ENCODE measurements at regions not wholly inside any gene's neighbourhood (a gene's known extent, or its start where the extent isn't known, plus 50 kb on each side); places are given as distances from the start of the nearest gene placed in this dataset.

GRCh38 chr12:91667694-91668093, 478.0 kb downstream of the BTG1 start:
- TF ChIP-seq CTCF (IDR thresholded peaks at IDR 0.05): no peak
- TF ChIP-seq POLR2A (IDR thresholded peaks at IDR 0.05): no peak
- TF ChIP-seq POLR2AphosphoS5 (IDR thresholded peaks at IDR 0.05): no peak
